NCI-H510A (cell line): ENCODE measurements at regions not wholly inside any gene's neighbourhood (a gene's known extent, or its start where the extent isn't known, plus 50 kb on each side); places are given as distances from the start of the nearest gene placed in this dataset.

Source experiments
- DNase-seq: peaks from one replicate; lab custom pipeline; 2025; lab: John Stamatoyannopoulos, UW

GRCh38 chr21:20646431-20647165 lies 351.6 kb upstream of the NCAM2 start:
- no peak for DNase-seq

GRCh38 chr21:20647607-20648006 lies 350.6 kb upstream of the NCAM2 start:
- DNase-seq: no peak

- no peak for DNase-seq
These were observed 349.0 kb upstream of the NCAM2 start for GRCh38 chr21:20649231-20649630.

GRCh38 chr21:20652846-20653245 lies 345.4 kb upstream of the NCAM2 start:
- DNase-seq: no peak

- no peak for DNase-seq
These were observed 337.0 kb upstream of the NCAM2 start for GRCh38 chr21:20661246-20661645.

- DNase-seq: no peak
These were observed 336.3 kb upstream of the NCAM2 start for GRCh38 chr21:20661745-20662422.

GRCh38 chr21:20662514-20662913 lies 335.7 kb upstream of the NCAM2 start:
- no peak for DNase-seq

- DNase-seq: no peak
These were observed 330.3 kb upstream of the NCAM2 start for GRCh38 chr21:20667931-20668330.

- no peak for DNase-seq
These were observed 312.7 kb upstream of the NCAM2 start for GRCh38 chr21:20685475-20685874.

- no peak for DNase-seq
These were observed 299.6 kb upstream of the NCAM2 start for GRCh38 chr21:20698585-20698984.

- no peak for DNase-seq
These were observed 297.0 kb upstream of the NCAM2 start for GRCh38 chr21:20701235-20701634.

- no peak for DNase-seq
These were observed 295.0 kb upstream of the NCAM2 start for GRCh38 chr21:20703112-20703767.

GRCh38 chr21:20720623-20721022 lies 277.6 kb upstream of the NCAM2 start:
- no peak for DNase-seq

- no peak for DNase-seq
These were observed 277.1 kb upstream of the NCAM2 start for GRCh38 chr21:20721151-20721550.

GRCh38 chr21:20728691-20729090 lies 269.5 kb upstream of the NCAM2 start:
- DNase-seq: no peak

GRCh38 chr21:20729376-20729775 lies 268.8 kb upstream of the NCAM2 start:
- no peak for DNase-seq

GRCh38 chr21:20730441-20730840 lies 267.8 kb upstream of the NCAM2 start:
- DNase-seq: no peak

- no peak for DNase-seq
These were observed 263.0 kb upstream of the NCAM2 start for GRCh38 chr21:20735257-20735656.

- DNase-seq: no peak
These were observed 260.8 kb upstream of the NCAM2 start for GRCh38 chr21:20737227-20737913.

- DNase-seq: no peak
These were observed 258.8 kb upstream of the NCAM2 start for GRCh38 chr21:20739421-20739820.

- no peak for DNase-seq
These were observed 256.8 kb upstream of the NCAM2 start for GRCh38 chr21:20741445-20741844.

- no peak for DNase-seq
These were observed 238.0 kb upstream of the NCAM2 start for GRCh38 chr21:20760221-20760620.

- DNase-seq: no peak
These were observed 223.5 kb upstream of the NCAM2 start for GRCh38 chr21:20774737-20775136.
